K562 (cell line): ENCODE measurements at regions not wholly inside any gene's neighbourhood (a gene's known extent, or its start where the extent isn't known, plus 50 kb on each side); places are given as distances from the start of the nearest gene placed in this dataset.

ENCODE experiments used
- TF ChIP-seq, protein P1 (sequence below), 2 experiments: fragments of 450-650 bp in 1 of 2; sonication (generic) in 1 of 2; formaldehyde crosslinking in 1 of 2; IDR thresholded peaks; 2 replicates each; pipeline versions ENCODE4 v1.7.1 to v1.9.0; 2016 to 2022; ENCODE audit warnings: inconsistent platforms in 1 of 2, mild to moderate bottlenecking in 1 of 2, missing genetic modification reagents in 1 of 2
- TF ChIP-seq, protein P2 (sequence below): IDR thresholded peaks from 2 replicates; pipeline ENCODE4 v1.6.1; 2011; ENCODE audit warnings: borderline replicate concordance, low read depth, mild to moderate bottlenecking, moderate library complexity, low read length; ENCODE audit not compliant: insufficient read depth, poor library complexity, severe bottlenecking

DNA sequence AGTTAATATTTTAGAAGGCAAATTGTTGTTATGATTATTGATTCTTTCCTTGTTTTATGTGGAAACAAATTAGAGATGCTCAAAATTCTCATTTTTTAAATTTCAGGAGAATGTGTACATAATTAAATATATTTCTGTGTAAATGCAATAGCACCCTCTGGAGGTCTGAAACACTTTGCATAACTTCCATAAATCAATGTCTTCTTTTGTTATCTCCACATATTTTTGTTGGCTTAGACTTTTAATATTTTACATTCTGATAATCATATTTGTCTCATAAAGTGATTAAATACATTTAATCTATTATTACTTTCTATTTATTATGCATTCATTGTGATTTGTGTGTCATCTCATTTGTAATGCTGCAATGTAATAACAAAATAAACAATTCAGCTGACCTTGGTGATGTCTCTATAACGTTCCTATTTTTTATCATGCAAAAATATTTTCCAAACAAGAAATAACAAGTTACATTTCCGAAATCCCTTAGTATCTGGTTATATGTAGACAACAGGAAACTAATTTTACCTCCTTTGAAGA is 201.8 kb upstream of the GALNT5 start (continued):
- TF ChIP-seq, protein P1, sequence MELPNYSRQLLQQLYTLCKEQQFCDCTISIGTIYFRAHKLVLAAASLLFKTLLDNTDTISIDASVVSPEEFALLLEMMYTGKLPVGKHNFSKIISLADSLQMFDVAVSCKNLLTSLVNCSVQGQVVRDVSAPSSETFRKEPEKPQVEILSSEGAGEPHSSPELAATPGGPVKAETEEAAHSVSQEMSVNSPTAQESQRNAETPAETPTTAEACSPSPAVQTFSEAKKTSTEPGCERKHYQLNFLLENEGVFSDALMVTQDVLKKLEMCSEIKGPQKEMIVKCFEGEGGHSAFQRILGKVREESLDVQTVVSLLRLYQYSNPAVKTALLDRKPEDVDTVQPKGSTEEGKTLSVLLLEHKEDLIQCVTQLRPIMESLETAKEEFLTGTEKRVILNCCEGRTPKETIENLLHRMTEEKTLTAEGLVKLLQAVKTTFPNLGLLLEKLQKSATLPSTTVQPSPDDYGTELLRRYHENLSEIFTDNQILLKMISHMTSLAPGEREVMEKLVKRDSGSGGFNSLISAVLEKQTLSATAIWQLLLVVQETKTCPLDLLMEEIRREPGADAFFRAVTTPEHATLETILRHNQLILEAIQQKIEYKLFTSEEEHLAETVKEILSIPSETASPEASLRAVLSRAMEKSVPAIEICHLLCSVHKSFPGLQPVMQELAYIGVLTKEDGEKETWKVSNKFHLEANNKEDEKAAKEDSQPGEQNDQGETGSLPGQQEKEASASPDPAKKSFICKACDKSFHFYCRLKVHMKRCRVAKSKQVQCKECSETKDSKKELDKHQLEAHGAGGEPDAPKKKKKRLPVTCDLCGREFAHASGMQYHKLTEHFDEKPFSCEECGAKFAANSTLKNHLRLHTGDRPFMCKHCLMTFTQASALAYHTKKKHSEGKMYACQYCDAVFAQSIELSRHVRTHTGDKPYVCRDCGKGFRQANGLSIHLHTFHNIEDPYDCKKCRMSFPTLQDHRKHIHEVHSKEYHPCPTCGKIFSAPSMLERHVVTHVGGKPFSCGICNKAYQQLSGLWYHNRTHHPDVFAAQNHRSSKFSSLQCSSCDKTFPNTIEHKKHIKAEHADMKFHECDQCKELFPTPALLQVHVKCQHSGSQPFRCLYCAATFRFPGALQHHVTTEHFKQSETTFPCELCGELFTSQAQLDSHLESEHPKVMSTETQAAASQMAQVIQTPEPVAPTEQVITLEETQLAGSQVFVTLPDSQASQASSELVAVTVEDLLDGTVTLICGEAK (IDR thresholded peaks at IDR 0.05): no peak
- TF ChIP-seq, protein P1 (CRISPR knock-in tag; IDR thresholded peaks at IDR 0.05): no peak
- TF ChIP-seq, protein P2, sequence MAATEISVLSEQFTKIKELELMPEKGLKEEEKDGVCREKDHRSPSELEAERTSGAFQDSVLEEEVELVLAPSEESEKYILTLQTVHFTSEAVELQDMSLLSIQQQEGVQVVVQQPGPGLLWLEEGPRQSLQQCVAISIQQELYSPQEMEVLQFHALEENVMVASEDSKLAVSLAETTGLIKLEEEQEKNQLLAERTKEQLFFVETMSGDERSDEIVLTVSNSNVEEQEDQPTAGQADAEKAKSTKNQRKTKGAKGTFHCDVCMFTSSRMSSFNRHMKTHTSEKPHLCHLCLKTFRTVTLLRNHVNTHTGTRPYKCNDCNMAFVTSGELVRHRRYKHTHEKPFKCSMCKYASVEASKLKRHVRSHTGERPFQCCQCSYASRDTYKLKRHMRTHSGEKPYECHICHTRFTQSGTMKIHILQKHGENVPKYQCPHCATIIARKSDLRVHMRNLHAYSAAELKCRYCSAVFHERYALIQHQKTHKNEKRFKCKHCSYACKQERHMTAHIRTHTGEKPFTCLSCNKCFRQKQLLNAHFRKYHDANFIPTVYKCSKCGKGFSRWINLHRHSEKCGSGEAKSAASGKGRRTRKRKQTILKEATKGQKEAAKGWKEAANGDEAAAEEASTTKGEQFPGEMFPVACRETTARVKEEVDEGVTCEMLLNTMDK: no peak
- TF ChIP-seq, all 486 proteins: peak for 7
